Upper lobe of right lung (tissue), 1 donor: ENCODE measurements at regions not wholly inside any gene's neighbourhood (a gene's known extent, or its start where the extent isn't known, plus 50 kb on each side); places are given as distances from the start of the nearest gene placed in this dataset.

Experiments
- ATAC-seq: fragments of 200-7000 bp; cut with Tn5 transposase; one replicate; pipeline ENCODE4 v1.9.1; 2020; ENCODE audit warnings: mild to moderate bottlenecking, moderate library complexity
- DNase-seq: peaks from one replicate; pipeline ENCODE4 v3.0.0-alpha.2; 2020
- H3K27ac ChIP-seq: fragments of 200-600 bp; one replicate; pipeline ENCODE4 v1.8.0; 2022
- H3K27me3 ChIP-seq: fragments of 200-600 bp; one replicate; pipeline ENCODE4 v1.8.0; 2022; ENCODE audit warnings: mild to moderate bottlenecking
- H3K36me3 ChIP-seq: fragments of 200-600 bp; one replicate; pipeline ENCODE4 v1.8.0; 2022
- H3K4me1 ChIP-seq: fragments of 200-600 bp; one replicate; pipeline ENCODE4 v1.8.0; 2022
- H3K4me3 ChIP-seq: fragments of 200-600 bp; one replicate; pipeline ENCODE4 v1.8.0; 2022; ENCODE audit warnings: mild to moderate bottlenecking
- H3K9me3 ChIP-seq: fragments of 200-600 bp; one replicate; pipeline ENCODE4 v1.8.0; 2022
- CTCF ChIP-seq: fragments of 200-600 bp; IDR thresholded peaks from one replicate; pipeline ENCODE4 v1.8.0; 2022; ENCODE audit warnings: antibody characterized with exemption
- intact Hi-C: fragments of 100-400 bp; cut with DNase I; formaldehyde crosslinking; loops from one replicate; pipeline ENCODE4 v1.11.0; 2022
- donor health status: DM: no; HTN: yes; CAD: no; lungs with severe emphysema.

GRCh38 chr4:119722670-119723069, 94.1 kb upstream of the PDE5A start:
- Histone ChIP-seq H3K4me1 (peaks cover 7% of the 10 kb centered on the region), H3K27me3 (no peaks in the 10 kb centered on the region), H3K36me3 (no peaks in the 10 kb centered on the region), H3K4me3 (no peak overlapping the region), H3K9me3 (peaks cover 7% of the 10 kb centered on the region), H3K27ac (no peak overlapping the region)
- intact Hi-C loops, result no loop called here
- ATAC-seq (no peak), DNase-seq (no peak)
- TF ChIP-seq CTCF, result no peak

DNA sequence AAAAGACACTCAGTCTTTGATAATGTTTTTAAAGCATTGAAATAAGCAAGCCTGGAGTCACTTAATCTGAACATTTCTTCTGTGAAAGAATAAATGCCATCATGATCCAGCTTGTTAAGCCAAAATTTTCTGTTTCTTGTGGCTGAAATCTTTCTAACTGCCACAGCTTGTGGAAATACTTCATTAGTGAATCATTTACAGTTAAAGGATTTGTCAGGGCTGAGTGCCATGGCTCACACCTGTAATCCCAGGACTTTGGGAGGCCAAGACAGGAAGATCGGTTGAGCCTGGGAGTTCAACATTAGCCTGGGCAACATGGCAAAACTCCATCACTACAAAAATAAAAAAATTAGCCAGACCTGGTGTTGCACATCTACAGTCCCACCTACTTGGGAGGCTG, 93.3 kb upstream of the PDE5A start:
- peak; percentile 29 for ATAC-seq
- no peak overlapping the region for H3K27ac ChIP-seq
- DNase-seq, result no peak
- TF ChIP-seq CTCF, result no peak
- H3K36me3 ChIP-seq, result no peaks in the 10 kb centered on the region
- H3K9me3 ChIP-seq, result peaks cover 7% of the 10 kb centered on the region
- no peaks in the 10 kb centered on the region for H3K27me3 ChIP-seq
- H3K4me3 ChIP-seq, result no peak overlapping the region
- intact Hi-C loops, result no loop called here
- H3K4me1 ChIP-seq, result peaks cover 7% of the 10 kb centered on the region

GRCh38 chr4:119715490-119716445, 87.2 kb upstream of the PDE5A start:
- no peak for TF ChIP-seq CTCF
- DNase-seq (no peak), ATAC-seq (no peak)

GRCh38 chr4:119709418-119709817, 80.8 kb upstream of the PDE5A start:
- no peak for TF ChIP-seq CTCF
- no peaks in the 10 kb centered on the region for H3K4me1 ChIP-seq
- H3K27ac ChIP-seq, result no peak overlapping the region
- DNase-seq, result no peak
- H3K36me3 ChIP-seq, result no peaks in the 10 kb centered on the region
- no peak overlapping the region for H3K4me3 ChIP-seq
- H3K9me3 ChIP-seq, result no peaks in the 10 kb centered on the region
- ATAC-seq, result no peak
- H3K27me3 ChIP-seq, result no peaks in the 10 kb centered on the region
- intact Hi-C loops, result no loop called here

More at GRCh38 chr4:119715490-119716445, 87.2 kb upstream of the PDE5A start:
- no peaks in the 10 kb centered on the region for H3K27me3 ChIP-seq
- H3K27ac ChIP-seq, result no peak overlapping the region
- H3K36me3 ChIP-seq, result no peaks in the 10 kb centered on the region
- intact Hi-C loops, result no loop called here
- no peak overlapping the region for H3K4me3 ChIP-seq
- no peaks in the 10 kb centered on the region for H3K4me1 ChIP-seq
- peaks cover 7% of the 10 kb centered on the region for H3K9me3 ChIP-seq

DNA sequence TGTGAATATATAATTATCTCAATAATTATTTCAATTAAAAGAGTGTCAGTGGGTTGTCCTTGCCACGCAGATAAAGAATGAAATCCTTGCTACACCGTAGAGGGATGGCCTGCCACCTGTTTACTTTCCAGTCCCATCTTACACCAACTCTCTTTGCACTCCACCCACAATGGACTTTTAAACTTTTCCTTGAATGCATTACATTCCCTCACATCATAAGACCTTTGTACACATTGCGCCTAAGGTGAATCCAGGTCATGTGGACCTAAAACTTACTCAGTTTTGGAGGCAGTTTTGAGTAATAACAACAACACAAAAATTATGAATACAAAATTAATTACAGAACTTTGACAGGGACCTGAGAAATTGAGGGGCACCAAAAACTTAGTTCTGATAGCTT, 78.7 kb upstream of the PDE5A start:
- Histone ChIP-seq H3K27ac (no peak overlapping the region), H3K36me3 (no peaks in the 10 kb centered on the region), H3K4me3 (no peak overlapping the region), H3K4me1 (no peaks in the 10 kb centered on the region), H3K9me3 (no peaks in the 10 kb centered on the region), H3K27me3 (no peaks in the 10 kb centered on the region)
- intact Hi-C loops, result no loop called here
- ATAC-seq (no peak), DNase-seq (no peak)
- TF ChIP-seq CTCF, result no peak
